ENCODE measurements at regions not wholly inside any gene's neighbourhood (a gene's known extent, or its start where the extent isn't known, plus 50 kb on each side); places are given as distances from the start of the nearest gene placed in this dataset.
"Not testable (repeated sequence)": the region's sequence is repeated elsewhere in the genome, so short reads cannot be mapped to it uniquely, and the experiment has no call there.

DNA sequence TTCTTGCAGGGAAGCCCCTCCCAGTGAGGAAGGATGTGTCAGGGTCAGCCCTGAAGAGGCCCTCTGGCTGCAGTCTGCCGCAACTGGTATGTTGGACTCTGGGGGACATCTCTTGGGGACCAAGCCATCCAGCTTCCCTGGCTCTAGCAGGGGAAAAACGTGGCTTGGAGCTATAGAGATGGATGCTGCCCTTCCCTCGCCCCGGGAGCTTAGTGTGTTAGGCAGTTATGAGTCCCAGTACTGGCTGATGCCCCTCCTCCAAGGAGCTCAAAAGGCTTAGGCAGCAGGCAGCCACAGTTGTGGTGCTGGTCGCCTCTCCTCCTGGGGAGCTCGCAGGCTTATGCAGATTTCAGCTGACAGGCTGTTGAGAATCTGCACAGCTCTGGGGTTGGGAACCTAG lies 353.1 kb upstream of the GBE1 start:
- Histone ChIP-seq H3K36me3 (ENCODE audit: control insufficient read depth, insufficient read depth, low read length) (no peaks in the 10 kb centered on the region), H3K9ac (ENCODE audit: low read length) (no peak overlapping the region), H3K9me3 (ENCODE audit: control insufficient read depth, insufficient read depth, low read depth, low read length) (peaks cover 13% of the 10 kb centered on the region), H3K27me3 (ENCODE audit: control insufficient read depth, insufficient read depth, low read length) (no peaks in the 10 kb centered on the region), H3K4me1 (ENCODE audit: control insufficient read depth, insufficient read depth, low read length) (0 out of 2 replicates have a peak, but pooled peaks cover 3% of the 10 kb centered on the region), H3K27ac (ENCODE audit: low read depth, low read length) (no peak overlapping the region), H3K4me3 (ENCODE audit: low read depth, low read length) (no peak overlapping the region)

DNA sequence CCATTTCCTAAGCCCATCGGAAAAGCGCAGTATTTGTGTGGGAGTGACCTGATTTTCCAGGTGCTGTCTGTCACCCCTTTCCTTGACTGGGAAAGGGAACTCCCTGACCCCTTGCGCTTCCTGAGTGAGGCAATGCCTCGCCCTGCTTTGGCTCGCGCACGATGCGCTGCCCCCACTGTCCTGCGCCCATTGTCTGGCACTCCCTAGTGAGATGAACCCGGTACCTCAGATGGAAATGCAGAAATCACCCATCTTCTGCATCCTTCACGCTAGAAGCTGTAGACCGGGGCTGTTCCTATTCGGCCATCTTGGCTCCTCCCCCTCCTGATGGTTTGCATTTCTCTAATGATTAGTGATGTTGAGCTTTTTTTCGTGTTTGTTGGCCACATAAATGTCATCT lies 349.3 kb upstream of the GBE1 start:
- not testable (repeated sequence) for H3K9ac ChIP-seq (ENCODE audit: low read length); H3K27ac ChIP-seq (ENCODE audit: low read depth, low read length); H3K27me3 ChIP-seq (ENCODE audit: control insufficient read depth, insufficient read depth, low read length); H3K4me3 ChIP-seq (ENCODE audit: low read depth, low read length); H3K4me1 ChIP-seq (ENCODE audit: control insufficient read depth, insufficient read depth, low read length); H3K36me3 ChIP-seq (ENCODE audit: control insufficient read depth, insufficient read depth, low read length)
- peaks cover 13% of the 10 kb centered on the region for H3K9me3 ChIP-seq (ENCODE audit: control insufficient read depth, insufficient read depth, low read depth, low read length)

DNA sequence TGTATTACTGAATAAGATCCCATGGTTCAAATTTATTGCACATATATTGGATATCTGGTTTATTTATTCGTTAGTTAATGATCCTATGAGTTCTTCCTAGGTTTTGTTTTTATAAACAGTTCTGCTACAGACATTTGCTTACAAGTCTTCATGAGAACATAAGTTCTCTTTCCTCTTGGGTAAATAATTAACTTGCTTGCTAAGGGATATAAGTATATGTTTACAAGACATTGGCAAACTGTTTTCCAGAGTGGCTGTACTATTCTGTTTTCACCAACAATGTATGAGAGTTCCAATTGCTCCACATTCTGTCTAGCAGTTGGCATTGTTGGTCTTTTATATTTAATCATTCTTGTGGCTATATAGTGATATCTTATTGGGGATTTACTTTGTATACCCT lies 341.8 kb upstream of the GBE1 start:
- Histone ChIP-seq H3K9me3 (ENCODE audit: control insufficient read depth, insufficient read depth, low read depth, low read length) (no peaks in the 10 kb centered on the region), H3K4me1 (ENCODE audit: control insufficient read depth, insufficient read depth, low read length) (no peaks in the 10 kb centered on the region), H3K27ac (ENCODE audit: low read depth, low read length) (no peak overlapping the region), H3K4me3 (ENCODE audit: low read depth, low read length) (no peak overlapping the region), H3K9ac (ENCODE audit: low read length) (no peak overlapping the region), H3K36me3 (ENCODE audit: control insufficient read depth, insufficient read depth, low read length) (no peaks in the 10 kb centered on the region), H3K27me3 (ENCODE audit: control insufficient read depth, insufficient read depth, low read length) (no peaks in the 10 kb centered on the region)

DNA sequence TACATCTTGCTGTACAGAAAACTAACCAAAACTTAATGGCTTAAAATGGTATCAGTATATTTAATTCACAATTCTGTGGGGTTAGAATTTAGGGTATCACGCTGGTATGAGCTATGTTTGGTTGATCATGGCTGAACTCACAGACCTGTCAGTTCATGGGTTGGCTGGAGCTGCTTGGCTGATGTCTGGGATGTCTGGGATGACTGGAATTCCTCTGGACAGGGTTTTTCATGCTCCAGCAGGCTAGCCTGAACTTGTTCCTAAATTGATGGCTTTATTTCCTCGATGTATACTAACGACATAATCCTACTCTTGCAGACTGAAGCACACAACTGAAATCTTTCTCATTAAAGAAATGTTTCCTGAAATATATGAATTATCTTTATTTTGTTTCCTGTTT lies 338.9 kb upstream of the GBE1 start:
- no peak overlapping the region for H3K4me3 ChIP-seq (ENCODE audit: low read depth, low read length)
- no peaks in the 10 kb centered on the region for H3K4me1 ChIP-seq (ENCODE audit: control insufficient read depth, insufficient read depth, low read length)
- no peak overlapping the region for H3K27ac ChIP-seq (ENCODE audit: low read depth, low read length)
- no peaks in the 10 kb centered on the region for H3K27me3 ChIP-seq (ENCODE audit: control insufficient read depth, insufficient read depth, low read length)
- no peak overlapping the region for H3K9ac ChIP-seq (ENCODE audit: low read length)
- H3K36me3 ChIP-seq (ENCODE audit: control insufficient read depth, insufficient read depth, low read length): no peaks in the 10 kb centered on the region
- no peaks in the 10 kb centered on the region for H3K9me3 ChIP-seq (ENCODE audit: control insufficient read depth, insufficient read depth, low read depth, low read length)

DNA sequence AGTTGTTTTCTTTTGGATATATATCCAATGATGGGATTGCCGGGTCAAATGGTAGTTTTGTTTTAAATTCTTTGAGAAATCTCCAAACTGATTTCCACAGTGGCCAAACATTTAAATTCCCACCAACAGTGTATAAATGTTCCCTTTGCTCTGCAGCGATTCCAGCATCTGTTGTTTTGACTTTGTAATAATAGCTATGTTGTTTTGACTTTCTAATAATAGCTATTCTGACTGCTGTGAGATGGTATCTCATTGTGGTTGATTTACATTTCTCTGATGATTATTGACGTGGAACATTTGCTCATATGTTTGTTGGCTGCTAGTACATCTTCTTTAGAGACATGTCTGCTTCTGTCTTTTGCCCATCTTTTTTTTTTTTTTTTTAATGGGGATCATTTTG lies 332.2 kb upstream of the GBE1 start:
- Histone ChIP-seq H3K4me3 (ENCODE audit: low read depth, low read length) (no peak overlapping the region), H3K9me3 (ENCODE audit: control insufficient read depth, insufficient read depth, low read depth, low read length) (no peaks in the 10 kb centered on the region), H3K27ac (ENCODE audit: low read depth, low read length) (no peak overlapping the region), H3K27me3 (ENCODE audit: control insufficient read depth, insufficient read depth, low read length) (no peaks in the 10 kb centered on the region), H3K4me1 (ENCODE audit: control insufficient read depth, insufficient read depth, low read length) (no peaks in the 10 kb centered on the region), H3K36me3 (ENCODE audit: control insufficient read depth, insufficient read depth, low read length) (no peaks in the 10 kb centered on the region), H3K9ac (ENCODE audit: low read length) (no peak overlapping the region)

DNA sequence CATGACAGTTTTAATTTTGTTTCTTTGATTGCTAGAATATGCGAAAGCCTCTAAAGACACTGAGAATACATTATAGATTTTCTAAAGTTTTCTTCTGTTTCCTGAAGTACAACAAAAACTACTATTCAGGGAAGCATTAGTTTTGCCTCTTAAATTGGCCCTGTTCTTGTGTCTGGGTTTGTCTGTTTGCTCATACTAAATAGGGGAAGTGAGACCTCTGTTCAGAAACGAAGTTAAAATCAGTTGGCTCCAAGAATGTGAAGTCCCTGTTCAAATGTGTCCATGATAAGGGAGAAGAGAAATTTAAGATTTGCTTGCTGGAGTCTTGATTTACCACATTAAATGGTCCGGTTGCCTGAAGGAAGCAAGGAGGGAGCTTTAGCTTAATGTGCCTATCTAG lies 327.3 kb upstream of the GBE1 start:
- H3K4me1 ChIP-seq (ENCODE audit: control insufficient read depth, insufficient read depth, low read length): peaks cover 21% of the 10 kb centered on the region
- no peak overlapping the region for H3K9ac ChIP-seq (ENCODE audit: low read length)
- H3K4me3 ChIP-seq (ENCODE audit: low read depth, low read length): no peak overlapping the region
- H3K36me3 ChIP-seq (ENCODE audit: control insufficient read depth, insufficient read depth, low read length): no peaks in the 10 kb centered on the region
- no peaks in the 10 kb centered on the region for H3K9me3 ChIP-seq (ENCODE audit: control insufficient read depth, insufficient read depth, low read depth, low read length)
- H3K27ac ChIP-seq (ENCODE audit: low read depth, low read length): no peak overlapping the region
- no peaks in the 10 kb centered on the region for H3K27me3 ChIP-seq (ENCODE audit: control insufficient read depth, insufficient read depth, low read length)

DNA sequence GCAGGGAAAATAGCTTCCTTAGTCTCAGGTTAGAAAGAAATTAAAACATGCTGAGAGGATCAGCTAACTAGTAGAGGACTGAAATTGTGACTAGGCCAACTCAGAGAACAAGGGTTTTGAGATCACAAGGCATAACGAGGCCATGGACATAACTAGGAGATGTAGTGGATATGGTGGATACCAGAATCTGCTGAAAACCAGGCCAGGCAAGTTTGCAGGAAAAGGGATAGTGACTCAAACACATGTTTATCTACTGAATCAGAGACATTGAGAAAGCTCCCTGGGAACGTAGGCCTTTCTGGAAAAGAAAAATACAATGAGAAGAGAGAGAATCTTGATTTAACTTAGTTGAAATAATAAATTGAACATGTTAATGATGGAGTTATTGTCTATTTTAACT lies 326.5 kb upstream of the GBE1 start:
- H3K27ac ChIP-seq (ENCODE audit: low read depth, low read length): no peak overlapping the region
- H3K27me3 ChIP-seq (ENCODE audit: control insufficient read depth, insufficient read depth, low read length): no peaks in the 10 kb centered on the region
- H3K9ac ChIP-seq (ENCODE audit: low read length): no peak overlapping the region

DNA sequence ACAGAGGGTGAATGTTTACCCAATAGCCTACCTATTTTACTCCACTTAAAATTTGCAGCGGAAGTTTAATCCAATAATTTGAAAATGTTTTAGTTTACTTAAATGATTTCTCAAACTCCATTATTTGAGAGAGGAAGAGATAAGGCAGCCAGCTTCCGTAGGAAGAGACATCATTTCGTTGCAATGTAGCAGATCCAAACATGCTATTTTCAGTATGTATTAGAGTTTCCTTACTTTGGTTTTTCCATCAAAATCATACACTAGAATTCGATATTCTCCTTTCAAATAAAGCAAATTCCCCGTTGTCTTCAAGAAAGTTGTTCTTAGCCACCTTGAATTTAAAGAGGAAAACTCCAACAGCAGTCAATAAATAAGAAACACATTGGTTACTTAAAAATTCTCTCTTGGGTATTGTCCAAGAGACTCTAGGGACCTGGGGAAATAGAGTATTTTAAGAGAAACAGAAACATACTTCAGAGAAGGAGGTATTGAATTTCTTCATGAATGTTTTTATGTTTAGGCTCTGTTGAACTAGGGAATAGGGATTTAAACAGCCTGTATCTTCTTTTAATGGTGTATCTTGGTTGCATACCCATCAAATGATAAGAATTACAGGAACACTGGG lies 324.5 kb upstream of the GBE1 start:
- Histone ChIP-seq H3K27ac (ENCODE audit: low read depth, low read length) (no peak overlapping the region), H3K4me3 (ENCODE audit: low read depth, low read length) (no peak overlapping the region), H3K9ac (ENCODE audit: low read length) (no peak overlapping the region), H3K4me1 (ENCODE audit: control insufficient read depth, insufficient read depth, low read length) (peaks cover 21% of the 10 kb centered on the region), H3K36me3 (ENCODE audit: control insufficient read depth, insufficient read depth, low read length) (no peaks in the 10 kb centered on the region), H3K27me3 (ENCODE audit: control insufficient read depth, insufficient read depth, low read length) (no peaks in the 10 kb centered on the region), H3K9me3 (ENCODE audit: control insufficient read depth, insufficient read depth, low read depth, low read length) (no peaks in the 10 kb centered on the region)

More for the DNA sequence above, 326.5 kb upstream of the GBE1 start:
- no peaks in the 10 kb centered on the region for H3K9me3 ChIP-seq (ENCODE audit: control insufficient read depth, insufficient read depth, low read depth, low read length)
- H3K4me1 ChIP-seq (ENCODE audit: control insufficient read depth, insufficient read depth, low read length): peaks cover 21% of the 10 kb centered on the region
- no peak overlapping the region for H3K4me3 ChIP-seq (ENCODE audit: low read depth, low read length)
- no peaks in the 10 kb centered on the region for H3K36me3 ChIP-seq (ENCODE audit: control insufficient read depth, insufficient read depth, low read length)

DNA sequence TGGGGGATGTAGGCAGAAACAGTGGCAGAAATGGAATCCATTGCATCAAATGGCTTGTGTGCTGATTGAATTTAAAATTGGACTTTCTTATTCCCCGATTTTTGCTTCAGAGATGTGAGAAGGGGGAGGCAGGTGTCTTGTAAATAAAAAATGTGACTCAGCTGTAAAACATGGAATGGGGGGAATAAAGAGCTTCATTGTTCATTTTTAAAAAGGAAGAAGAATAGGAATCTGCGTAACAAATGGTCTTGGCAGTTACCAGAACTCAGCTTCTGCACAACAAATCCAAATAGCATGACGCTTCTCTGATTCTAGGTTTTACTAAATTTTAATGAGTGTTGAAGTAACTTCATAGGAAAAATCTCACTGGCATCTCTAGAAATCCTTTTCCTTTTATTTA lies 323.9 kb upstream of the GBE1 start:
- Histone ChIP-seq H3K27me3 (ENCODE audit: control insufficient read depth, insufficient read depth, low read length) (no peaks in the 10 kb centered on the region), H3K27ac (ENCODE audit: low read depth, low read length) (no peak overlapping the region), H3K4me3 (ENCODE audit: low read depth, low read length) (no peak overlapping the region), H3K4me1 (ENCODE audit: control insufficient read depth, insufficient read depth, low read length) (peaks cover 21% of the 10 kb centered on the region), H3K9ac (ENCODE audit: low read length) (no peak overlapping the region), H3K9me3 (ENCODE audit: control insufficient read depth, insufficient read depth, low read depth, low read length) (no peaks in the 10 kb centered on the region), H3K36me3 (ENCODE audit: control insufficient read depth, insufficient read depth, low read length) (no peaks in the 10 kb centered on the region)

DNA sequence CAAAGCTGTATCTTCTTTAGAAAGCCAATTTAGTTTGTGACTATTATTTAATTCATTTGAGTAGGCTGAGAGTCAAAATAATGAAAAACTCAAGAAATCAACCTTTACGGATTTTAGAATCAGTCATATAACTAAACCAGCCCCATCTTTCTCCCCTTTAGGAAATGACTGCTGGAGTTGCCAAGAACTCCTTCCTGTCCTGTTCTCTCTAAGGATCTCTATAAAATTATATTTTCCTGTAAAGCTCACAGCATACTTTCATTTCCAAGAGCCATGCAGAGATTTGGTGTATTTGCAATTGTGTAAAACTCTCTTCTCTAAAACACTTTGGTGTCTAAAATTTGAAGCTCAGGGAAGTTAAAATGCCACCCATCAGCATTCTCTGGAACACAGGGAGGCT lies 323.4 kb upstream of the GBE1 start:
- no peak overlapping the region for H3K4me3 ChIP-seq (ENCODE audit: low read depth, low read length)
- H3K27ac ChIP-seq (ENCODE audit: low read depth, low read length): no peak overlapping the region
- H3K27me3 ChIP-seq (ENCODE audit: control insufficient read depth, insufficient read depth, low read length): no peaks in the 10 kb centered on the region
- H3K36me3 ChIP-seq (ENCODE audit: control insufficient read depth, insufficient read depth, low read length): no peaks in the 10 kb centered on the region
- no peak overlapping the region for H3K9ac ChIP-seq (ENCODE audit: low read length)
- peaks cover 21% of the 10 kb centered on the region for H3K4me1 ChIP-seq (ENCODE audit: control insufficient read depth, insufficient read depth, low read length)
- H3K9me3 ChIP-seq (ENCODE audit: control insufficient read depth, insufficient read depth, low read depth, low read length): no peaks in the 10 kb centered on the region

DNA sequence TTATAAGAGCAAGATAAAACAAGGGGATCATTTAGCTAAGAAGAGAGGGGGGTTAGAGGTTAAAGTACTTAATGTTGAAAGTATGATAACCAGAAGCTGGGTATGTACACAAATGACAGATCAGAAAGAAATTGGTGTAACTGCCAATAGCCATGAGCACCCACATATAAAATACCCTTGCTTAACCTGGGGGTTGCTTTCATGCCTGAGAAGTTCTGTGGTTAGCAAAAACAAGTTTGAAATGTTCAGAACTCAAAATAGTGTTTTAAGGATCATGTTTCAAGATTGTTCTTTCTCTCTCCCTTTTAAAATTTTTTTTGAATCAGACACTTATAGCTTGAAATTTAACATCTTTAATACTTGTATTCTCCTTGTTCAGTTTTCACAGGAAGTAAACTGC lies 321.4 kb upstream of the GBE1 start:
- Histone ChIP-seq H3K27me3 (ENCODE audit: control insufficient read depth, insufficient read depth, low read length) (no peaks in the 10 kb centered on the region), H3K4me3 (ENCODE audit: low read depth, low read length) (no peak overlapping the region), H3K9ac (ENCODE audit: low read length) (no peak overlapping the region), H3K9me3 (ENCODE audit: control insufficient read depth, insufficient read depth, low read depth, low read length) (no peaks in the 10 kb centered on the region), H3K4me1 (ENCODE audit: control insufficient read depth, insufficient read depth, low read length) (peaks cover 18% of the 10 kb centered on the region), H3K27ac (ENCODE audit: low read depth, low read length) (no peak overlapping the region), H3K36me3 (ENCODE audit: control insufficient read depth, insufficient read depth, low read length) (no peaks in the 10 kb centered on the region)

DNA sequence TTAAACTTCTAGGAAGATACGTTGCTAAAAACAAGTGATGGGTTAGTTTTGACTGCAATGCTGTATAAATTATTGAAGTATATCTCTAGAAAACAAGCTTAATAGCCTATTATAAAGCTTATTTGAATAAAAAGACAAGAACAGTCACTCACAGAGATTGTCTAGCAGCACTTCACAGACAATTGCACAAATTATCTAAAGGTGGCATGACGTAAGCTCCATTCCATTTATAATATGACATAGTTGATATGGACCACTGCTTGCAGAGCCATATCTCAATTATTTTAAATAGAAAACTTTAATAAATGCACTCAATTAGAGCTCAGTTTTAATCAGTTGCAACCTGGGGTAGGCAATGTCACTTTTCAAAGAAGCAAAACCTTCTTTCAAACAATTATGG lies 319.9 kb upstream of the GBE1 start:
- Histone ChIP-seq H3K4me1 (ENCODE audit: control insufficient read depth, insufficient read depth, low read length) (peaks cover 14% of the 10 kb centered on the region; the same call in 1 of the 2 replicates), H3K9ac (ENCODE audit: low read length) (no peak overlapping the region), H3K9me3 (ENCODE audit: control insufficient read depth, insufficient read depth, low read depth, low read length) (no peaks in the 10 kb centered on the region), H3K27me3 (ENCODE audit: control insufficient read depth, insufficient read depth, low read length) (no peaks in the 10 kb centered on the region), H3K27ac (ENCODE audit: low read depth, low read length) (no peak overlapping the region), H3K4me3 (ENCODE audit: low read depth, low read length) (no peak overlapping the region), H3K36me3 (ENCODE audit: control insufficient read depth, insufficient read depth, low read length) (no peaks in the 10 kb centered on the region)

All from HUES6 (cell line).